CD14-positive monocyte (primary cell): ENCODE measurements at regions not wholly inside any gene's neighbourhood (a gene's known extent, or its start where the extent isn't known, plus 50 kb on each side); places are given as distances from the start of the nearest gene placed in this dataset.

Source experiments
- DNase-seq, 3 donors: peaks; one replicate each; pipeline ENCODE4 v3.0.0-alpha.2; 2011 to 2022
- H2AFZ ChIP-seq: 2 replicates; pipeline ENCODE4 v1.6.0; 2012; ENCODE audit warnings: mild to moderate bottlenecking, low read depth, low read length, inconsistent platforms; ENCODE audit not compliant: insufficient read depth, poor library complexity, severe bottlenecking
- H3K27ac ChIP-seq, 2 donors: 1 replicate in 1 of 2; 2 replicates in 1 of 2; pipeline ENCODE4 v1.5.1; 2012 to 2013; ENCODE audit warnings: low read length in 2 of 2, control low read depth in 1 of 2, inconsistent platforms in 1 of 2, low read depth in 1 of 2, mild to moderate bottlenecking in 1 of 2
- H3K27me3 ChIP-seq, 2 donors: one replicate each; pipeline versions ENCODE4 v1.6.0 to v1.6.1; 2011 to 2013; ENCODE audit warnings: low read length in 2 of 2; ENCODE audit not compliant: control insufficient read depth in 2 of 2, insufficient read depth in 2 of 2
- H3K36me3 ChIP-seq, 2 donors: replicated peaks in 1 of 2; 1 replicate in 1 of 2; 2 replicates in 1 of 2; pipeline versions ENCODE4 v1.5.1 to v1.6.1; 2012 to 2013; ENCODE audit warnings: low read length in 2 of 2, control low read depth in 1 of 2, inconsistent platforms in 1 of 2, mild to moderate bottlenecking in 1 of 2; ENCODE audit not compliant: insufficient read depth in 2 of 2, control insufficient read depth in 1 of 2
- H3K4me1 ChIP-seq, 2 donors: 1 replicate in 1 of 2; 2 replicates in 1 of 2; pipeline versions ENCODE4 v1.5.1 to v1.6.1; 2012 to 2013; ENCODE audit warnings: low read length in 2 of 2, control low read depth in 1 of 2, inconsistent platforms in 1 of 2, mild to moderate bottlenecking in 1 of 2, moderate library complexity in 1 of 2; ENCODE audit not compliant: insufficient read depth in 2 of 2, control insufficient read depth in 1 of 2
- H3K4me2 ChIP-seq: replicated peaks from 2 replicates; pipeline ENCODE3; 2012; ENCODE audit warnings: low read length, moderate library complexity, mild to moderate bottlenecking; ENCODE audit not compliant: poor library complexity, severe bottlenecking; ENCODE audit errors: extremely low read depth
- H3K4me3 ChIP-seq, 3 experiments: fragments of 200-600 bp in 1 of 3; sonication (generic) in 1 of 3; replicated peaks in 1 of 3; 1 replicate in 2 of 3; 2 replicates in 1 of 3; pipeline ENCODE4 v1.5.1; 2011 to 2013; ENCODE audit warnings: low read length in 3 of 3, mild to moderate bottlenecking in 3 of 3, control low read depth in 2 of 3, low read depth in 2 of 3, inconsistent platforms in 1 of 3, moderate library complexity in 1 of 3
- H3K79me2 ChIP-seq: 2 replicates; pipeline ENCODE4 v1.6.0; 2012; ENCODE audit warnings: mild to moderate bottlenecking, control low read depth, inconsistent platforms, low read length, moderate library complexity; ENCODE audit not compliant: insufficient read depth
- H3K9ac ChIP-seq: 2 replicates; pipeline ENCODE4 v1.6.0; 2017; ENCODE audit warnings: low read length, mild to moderate bottlenecking; ENCODE audit not compliant: insufficient read depth, poor library complexity, severe bottlenecking
- H3K9me3 ChIP-seq, 2 donors: replicated peaks in 1 of 2; 1 replicate in 1 of 2; 2 replicates in 1 of 2; pipeline versions ENCODE4 v1.5.1 to v1.6.1; 2012 to 2013; ENCODE audit warnings: low read length in 2 of 2, control low read depth in 1 of 2; ENCODE audit not compliant: control insufficient read depth in 1 of 2, insufficient read depth in 1 of 2
- H4K20me1 ChIP-seq: 2 replicates; pipeline ENCODE4 v1.6.0; 2012; ENCODE audit warnings: mild to moderate bottlenecking, low read length, control low read depth, moderate library complexity; ENCODE audit not compliant: insufficient read depth
- H3K27ac Mint-ChIP-seq, 7 donors: one replicate each; pipeline ENCODE4 v1.8.0; 2020; ENCODE audit warnings: mild to moderate bottlenecking in 7 of 7, mixed read lengths in 7 of 7, moderate library complexity in 6 of 7, inconsistent platforms in 2 of 7
- H3K27me3 Mint-ChIP-seq, 3 donors: one replicate each; pipeline ENCODE4 v1.8.0; 2021 to 2022; ENCODE audit warnings: low read depth in 3 of 3, mild to moderate bottlenecking in 3 of 3, mixed read lengths in 3 of 3, moderate library complexity in 3 of 3, inconsistent platforms in 1 of 3
- H3K36me3 Mint-ChIP-seq, 2 donors: one replicate each; pipeline ENCODE4 v1.8.0; 2020; ENCODE audit warnings: mixed read lengths in 2 of 2, inconsistent platforms in 1 of 2, mild to moderate bottlenecking in 1 of 2
- H3K4me1 Mint-ChIP-seq: one replicate; pipeline ENCODE4 v1.8.0; 2020; ENCODE audit warnings: mild to moderate bottlenecking, mixed read lengths
- H3K4me3 Mint-ChIP-seq, 2 donors: one replicate each; pipeline ENCODE4 v1.8.0; 2020; ENCODE audit warnings: mild to moderate bottlenecking in 2 of 2, mixed read lengths in 2 of 2, moderate library complexity in 1 of 2
- H3K9me3 Mint-ChIP-seq, 7 donors: one replicate each; pipeline ENCODE4 v1.8.0; 2020 to 2022; ENCODE audit warnings: mixed read lengths in 7 of 7, mild to moderate bottlenecking in 6 of 7, moderate library complexity in 6 of 7, inconsistent platforms in 2 of 7
- CTCF ChIP-seq: fragments of 200-600 bp; IDR thresholded peaks from one replicate; pipeline ENCODE4 v1.8.0; 2022; ENCODE audit warnings: antibody characterized with exemption, mild to moderate bottlenecking
- WGBS: methylation state at CpG from one replicate; pipeline ENCODE4 v1.1.5; 2013; ENCODE audit warnings: missing lambda C conversion rate; ENCODE audit not compliant: insufficient coverage; 5-methylcytosine and 5-hydroxymethylcytosine counted together
- intact Hi-C, 2 donors: fragments of 100-400 bp; cut with micrococcal nuclease; formaldehyde crosslinking; loops; one replicate each; pipeline versions ENCODE4 v1.15.0 to v1.15.1; 2023

- no peak for TF ChIP-seq CTCF
- no peaks in the 10 kb centered on the region for H3K36me3 Mint-ChIP-seq
- peaks cover 6% of the 10 kb centered on the region for H3K4me1 Mint-ChIP-seq
- no peak overlapping the region for H3K4me3 Mint-ChIP-seq
- H4K20me1 ChIP-seq = no peaks in the 10 kb centered on the region
- no peak overlapping the region for H3K27ac ChIP-seq
- no peaks in the 10 kb centered on the region for H3K36me3 ChIP-seq
- DNase-seq = no peak
- H3K4me3 ChIP-seq = no peak overlapping the region
- no peaks in the 10 kb centered on the region for H3K9me3 ChIP-seq
- H3K27me3 ChIP-seq = no peaks in the 10 kb centered on the region
- no peak overlapping the region for H2AFZ ChIP-seq
- no peaks in the 10 kb centered on the region for H3K27me3 Mint-ChIP-seq
- H3K4me1 ChIP-seq = no peaks in the 10 kb centered on the region
- peaks cover 3 to 9% (median 6%) of the 10 kb centered on the region in 7 donors for H3K9me3 Mint-ChIP-seq
- intact Hi-C loops = no loop called here
- no peak overlapping the region for H3K27ac Mint-ChIP-seq
- no peak overlapping the region for H3K4me2 ChIP-seq
- H3K9ac ChIP-seq = no peak overlapping the region
- no peaks in the 10 kb centered on the region for H3K79me2 ChIP-seq
- 100% methylated on average over 2 of the region's 2 CpGs for WGBS
These were observed 203.5 kb downstream of the HACE1 start for GRCh38 chr6:104656235-104656634.

- H4K20me1 ChIP-seq = no peaks in the 10 kb centered on the region
- TF ChIP-seq CTCF = no peak
- peaks cover 6% of the 10 kb centered on the region for H3K4me1 Mint-ChIP-seq
- no peaks in the 10 kb centered on the region for H3K36me3 ChIP-seq
- no peak for DNase-seq
- WGBS = 67% methylated on average over 1 of the region's 3 CpGs
- H3K9ac ChIP-seq = no peak overlapping the region
- H3K79me2 ChIP-seq = no peaks in the 10 kb centered on the region
- no peak overlapping the region for H2AFZ ChIP-seq
- H3K27ac ChIP-seq = no peak overlapping the region
- no peaks in the 10 kb centered on the region for H3K9me3 ChIP-seq
- H3K36me3 Mint-ChIP-seq = no peaks in the 10 kb centered on the region
- peaks cover 1 to 9% (median 3%) of the 10 kb centered on the region in 7 donors for H3K9me3 Mint-ChIP-seq
- H3K4me2 ChIP-seq = no peak overlapping the region
- no peak overlapping the region for H3K4me3 Mint-ChIP-seq
- peaks cover 0 to 1% (median 0%) of the 10 kb centered on the region in 3 donors for H3K27me3 Mint-ChIP-seq
- no peak overlapping the region for H3K27ac Mint-ChIP-seq
- H3K4me1 ChIP-seq = no peaks in the 10 kb centered on the region
- intact Hi-C loops = no loop called here
- no peak overlapping the region for H3K4me3 ChIP-seq
- no peaks in the 10 kb centered on the region for H3K27me3 ChIP-seq
These were observed 205.9 kb downstream of the HACE1 start for GRCh38 chr6:104653781-104654180.
